ENCODE measurements at regions not wholly inside any gene's neighbourhood (a gene's known extent, or its start where the extent isn't known, plus 50 kb on each side); places are given as distances from the start of the nearest gene placed in this dataset.
A peak's percentile ranks its signal among the peaks of the same experiment; 100 is the strongest.

GRCh38 chr5:159440235-159440634 is 109.9 kb upstream of the IL12B start (continued):
- TF ChIP-seq ATF3 (IDR thresholded peaks at IDR 0.05; ENCODE audit: borderline replicate concordance, extremely low read depth, low read depth, low read length) = no peak
- 0 out of 2 replicates have a peak, but pooled peaks have one; percentile 26 for TF ChIP-seq DPF2 (IDR thresholded peaks at IDR 0.05)
- no peak for TF ChIP-seq MYB (IDR thresholded peaks at IDR 0.05; ENCODE audit: borderline replicate concordance, low read depth, low read length)
- TF ChIP-seq PML (IDR thresholded peaks at IDR 0.05; ENCODE audit: low read length) = no peak

GRCh38 chr5:159440968-159441367 is 110.7 kb upstream of the IL12B start:
- intact Hi-C loops (cut with micrococcal nuclease; ENCODE audit: unreplicated experiment) (loop anchor here (1.0 to 5.0 kb wide), 2 partner anchors 109 to 155 kb away; partner anchors contain the start of gene IL12B), in situ Hi-C loops (cut with MboI) (loop anchor here (10.0 kb wide), 1 partner anchor 474 kb away; the partner anchor contains the start of gene ADRA1B)
- FAIRE-seq (no peak), DNase-seq (ENCODE audit: low read depth, low spot score) (no peak), ATAC-seq (no peak)
- H3K36me3 ChIP-seq (ENCODE audit: control insufficient read depth in 2 of 2, insufficient read depth in 2 of 2, low read length in 1 of 2) = no peaks in the 10 kb centered on the region
- no TSS peak for BruUV-seq (replicated peaks)
- no peak overlapping the region for H3K27ac ChIP-seq (ENCODE audit: control insufficient read depth, insufficient read depth)
- no peaks in the 10 kb centered on the region; the same call in 2 of the 3 replicates for H3K9me3 ChIP-seq (replicated peaks; ENCODE audit: control insufficient read depth, insufficient read depth, low read length)
- no peaks in the 10 kb centered on the region for H3K79me2 ChIP-seq (ENCODE audit: control insufficient read depth, insufficient read depth, low read length)
- no peaks in the 10 kb centered on the region for H3K27me3 ChIP-seq (replicated peaks in 1 of 2; ENCODE audit: control insufficient read depth in 2 of 2, insufficient read depth in 2 of 2, low read length in 1 of 2)
- H4K20me1 ChIP-seq (ENCODE audit: control insufficient read depth, insufficient read depth) = no peaks in the 10 kb centered on the region; the same call in 1 of the 2 replicates
- POLR2A ChIA-PET = no interaction called here
- H3K9ac ChIP-seq (ENCODE audit: control insufficient read depth, insufficient read depth, low read length) = no peak overlapping the region
- RAD21 ChIA-PET (ENCODE audit: unreplicated experiment) = interaction anchor here (0.6 to 4.6 kb wide), 5 partner anchors 14 to 477 kb away, joined by 3 to 34 read pairs (median 9); no protein-coding TSS in a partner anchor
- no peak overlapping the region for H3K4me2 ChIP-seq (ENCODE audit: control insufficient read depth, insufficient read depth)
- no peaks in the 10 kb centered on the region for H3K4me1 ChIP-seq (ENCODE audit: control insufficient read depth, insufficient read depth, low read length)
- H2AFZ ChIP-seq (ENCODE audit: control insufficient read depth, low read depth, low read length) = no peak overlapping the region
- SMC1A ChIA-PET (ENCODE audit: uncharacterized antibody, unreplicated experiment) = interaction anchor here (0.7 to 4.7 kb wide), 10 partner anchors 9 to 546 kb away, joined by 3 to 33 read pairs (median 4); no protein-coding TSS in a partner anchor
- 75% methylated on average over 4 of the region's 4 CpGs for WGBS (ENCODE audit: insufficient coverage, insufficient replicate concordance, low lambda C conversion rate, missing lambda C conversion rate)
- CTCF ChIA-PET = interaction anchor here (0.9 to 7.1 kb wide), 9 partner anchors 9 to 547 kb away, joined by 3 to 60 read pairs (median 7); no protein-coding TSS in a partner anchor
- H3K4me3 ChIP-seq = no peak overlapping the region
- TF ChIP-seq RCOR1 (conservative IDR thresholded peaks at IDR 0.05; ENCODE audit: low read depth, low read length) (no peak), CHD4 (IDR thresholded peaks at IDR 0.05) (no peak), E4F1 (IDR thresholded peaks at IDR 0.05; ENCODE audit: borderline replicate concordance, partially characterized antibody) (no peak), ZNF592 (IDR thresholded peaks at IDR 0.05) (no peak), MTA3 (IDR thresholded peaks at IDR 0.05; ENCODE audit: borderline replicate concordance, low read length) (no peak), TARDBP (IDR thresholded peaks at IDR 0.05; ENCODE audit: borderline replicate concordance) (no peak), JUND (IDR thresholded peaks at IDR 0.05; ENCODE audit: low read depth, low read length) (no peak), BMI1 (IDR thresholded peaks at IDR 0.05; ENCODE audit: borderline replicate concordance) (no peak), FOS (IDR thresholded peaks at IDR 0.05; ENCODE audit: borderline replicate concordance, extremely low read depth, insufficient read length) (no peak)

Measured in GM12878 (cell line).